Myocyte (in vitro differentiated cells): ENCODE measurements at regions not wholly inside any gene's neighbourhood (a gene's known extent, or its start where the extent isn't known, plus 50 kb on each side); places are given as distances from the start of the nearest gene placed in this dataset.

ENCODE experiments used
- DNase-seq: peaks from one replicate; pipeline ENCODE4 v3.0.0-alpha.2; 2012; ENCODE audit warnings: low read depth

DNA sequence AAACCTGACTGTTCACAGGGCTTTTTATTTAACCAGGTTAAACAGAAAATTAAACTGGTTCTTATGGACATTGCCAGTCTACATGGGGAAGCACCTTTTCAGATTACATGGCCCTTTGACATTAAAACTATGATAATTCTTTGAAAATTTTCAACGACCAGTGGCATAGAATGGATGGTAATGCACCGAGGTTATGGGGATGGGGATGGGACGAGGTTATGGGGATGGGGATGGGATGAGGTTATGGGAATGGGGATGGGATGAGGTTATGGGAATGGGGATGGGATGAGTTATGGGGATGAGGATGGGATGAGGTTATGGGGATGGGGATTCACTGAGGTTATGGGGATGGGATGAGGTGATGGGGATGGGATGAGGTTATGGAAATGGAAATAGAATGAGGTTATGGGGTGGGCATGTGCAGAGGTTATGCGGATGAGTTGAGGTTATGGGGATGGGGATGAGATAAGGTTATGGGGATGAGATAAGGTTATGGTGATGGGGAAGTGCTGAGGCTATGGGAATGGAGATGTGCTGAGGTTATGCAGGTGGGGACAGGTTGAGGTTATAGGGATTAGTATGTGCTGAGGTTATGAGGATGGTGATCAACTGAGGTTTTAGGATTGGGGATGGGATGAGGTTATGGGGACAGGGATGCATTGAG, 541.9 kb downstream of the CDH26 start:
- DNase-seq = no peak

DNA sequence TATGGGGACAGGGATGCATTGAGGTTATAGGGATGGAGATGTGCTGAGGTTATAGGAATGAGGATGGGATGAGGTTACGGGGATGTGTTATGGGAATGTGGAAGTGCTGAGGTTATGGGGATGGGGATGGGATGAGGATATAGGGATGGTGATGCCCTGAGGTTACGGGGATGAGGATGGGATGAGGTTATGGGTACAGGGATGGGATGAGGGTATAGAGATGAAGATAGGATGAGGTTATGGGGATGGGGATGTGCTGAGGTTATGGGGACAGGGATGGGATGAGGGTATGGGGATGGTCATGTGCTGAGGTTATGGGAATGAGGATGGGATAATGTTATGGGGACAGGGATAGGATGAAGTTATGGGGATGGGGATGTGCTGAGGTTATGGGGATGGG, 542.8 kb downstream of the CDH26 start:
- DNase-seq = no peak

GRCh38 chr20:60502881-60503280, 544.7 kb downstream of the CDH26 start:
- DNase-seq = no peak

- no peak for DNase-seq
Observed at GRCh38 chr20:60505423-60505822, 547.2 kb downstream of the CDH26 start.

- no peak for DNase-seq
Observed at GRCh38 chr20:60506061-60506460, 547.8 kb downstream of the CDH26 start.

GRCh38 chr20:60507087-60507694, 549.0 kb downstream of the CDH26 start:
- no peak for DNase-seq

DNA sequence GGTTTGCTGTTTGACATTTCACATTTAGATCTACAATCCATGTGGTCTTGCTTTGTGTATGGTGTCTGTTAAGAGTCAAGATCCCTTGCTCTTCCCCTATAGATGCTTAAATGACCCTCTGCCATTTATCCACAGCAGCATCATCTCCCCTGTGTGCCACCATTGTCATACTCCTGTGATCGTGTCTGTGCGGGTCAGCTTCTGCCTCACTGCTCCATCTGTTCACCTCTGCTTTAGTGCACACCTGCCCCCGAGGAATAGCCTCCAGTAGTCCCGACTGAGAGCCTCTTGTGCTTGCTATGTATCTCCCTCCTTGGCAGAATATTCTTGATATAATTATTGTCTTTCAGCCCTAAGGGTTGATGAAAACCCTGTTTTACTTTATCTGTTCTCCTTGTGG, 551.2 kb downstream of the CDH26 start:
- no peak for DNase-seq

DNA sequence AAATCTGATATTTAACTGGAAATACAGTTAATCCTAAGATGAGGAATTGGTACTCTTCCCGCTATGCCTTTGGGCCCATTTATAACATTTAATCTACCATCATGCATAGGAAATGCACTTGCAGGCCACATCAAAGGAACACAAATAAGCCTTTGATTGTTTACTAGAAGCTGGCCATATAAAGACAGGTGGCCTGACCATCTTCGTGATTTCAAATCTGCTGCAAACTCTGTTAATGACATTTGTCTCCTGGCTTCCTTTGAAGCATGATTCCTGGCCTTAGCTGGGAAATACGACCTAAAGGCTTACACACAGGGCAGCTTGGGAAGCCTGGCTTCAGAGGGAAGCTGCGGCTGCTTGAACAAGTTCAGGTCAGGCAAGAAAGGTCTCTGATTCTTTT, 552.1 kb downstream of the CDH26 start:
- no peak for DNase-seq

GRCh38 chr20:60512443-60512842, 554.2 kb downstream of the CDH26 start:
- no peak for DNase-seq

DNA sequence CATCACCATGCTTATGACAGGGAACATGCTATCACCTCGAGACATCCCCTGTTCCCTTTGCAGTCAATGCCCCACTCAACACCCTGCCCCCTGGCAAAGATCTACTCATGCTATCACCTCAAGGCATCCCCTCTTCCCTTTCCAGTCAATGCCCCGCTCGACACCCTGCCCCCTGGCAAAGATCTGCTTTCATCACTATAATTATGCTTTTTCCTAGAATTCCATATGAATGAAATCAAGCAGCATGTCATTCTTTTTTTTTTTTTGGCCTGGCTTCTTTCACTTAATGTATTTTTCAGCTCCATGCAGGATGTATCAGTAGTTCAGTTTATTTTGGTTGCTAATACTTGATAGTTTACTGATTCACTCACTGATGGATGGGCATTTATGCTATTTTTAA, 554.9 kb downstream of the CDH26 start:
- no peak for DNase-seq

GRCh38 chr20:60516442-60516841, 558.2 kb downstream of the CDH26 start:
- DNase-seq = no peak

DNA sequence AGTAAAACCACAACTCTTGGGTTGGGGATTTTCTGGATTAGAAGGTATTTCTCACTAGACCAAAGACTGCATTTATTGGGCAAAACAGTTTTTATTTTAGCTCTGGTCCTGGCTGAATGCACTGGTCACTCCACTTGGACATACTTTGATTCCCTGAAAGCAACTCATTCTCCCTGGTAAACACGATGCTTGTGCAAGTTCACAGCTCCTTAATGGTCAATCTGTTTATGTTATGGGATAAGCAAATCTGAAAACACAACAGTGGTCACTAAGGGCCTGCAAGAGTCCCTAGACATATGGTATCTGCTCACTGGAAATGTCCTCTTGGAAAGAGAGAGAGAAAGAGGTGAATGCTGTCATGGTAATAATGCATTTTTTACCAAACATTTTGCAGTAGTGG, 559.8 kb downstream of the CDH26 start:
- DNase-seq = no peak

GRCh38 chr20:60525397-60525796, 567.2 kb downstream of the CDH26 start:
- no peak for DNase-seq

- DNase-seq = no peak
Observed at GRCh38 chr20:60527656-60528055, 569.4 kb downstream of the CDH26 start.

GRCh38 chr20:60528141-60528540, 569.9 kb downstream of the CDH26 start:
- no peak for DNase-seq

DNA sequence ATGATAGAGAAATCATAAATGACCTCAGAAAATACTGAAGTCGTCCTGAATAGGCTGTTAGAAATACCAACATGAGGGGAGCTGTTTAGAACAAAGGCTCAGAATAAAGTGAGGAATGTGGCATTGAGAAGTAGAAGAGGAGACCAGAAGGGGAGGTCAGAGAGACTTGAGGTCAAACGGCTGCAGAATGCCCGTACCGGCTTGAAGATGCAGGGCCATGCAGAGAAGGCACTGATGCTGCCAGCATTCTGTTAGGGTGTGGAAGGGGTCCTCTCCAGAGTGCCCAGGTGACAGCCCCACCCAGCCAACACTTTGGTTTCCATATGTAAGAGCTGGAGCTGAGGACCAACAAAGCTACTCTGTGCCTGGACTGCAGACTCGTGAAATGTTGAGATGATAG, 570.9 kb downstream of the CDH26 start:
- no peak for DNase-seq

- DNase-seq = no peak
Observed at GRCh38 chr20:60535211-60535610, 577.0 kb downstream of the CDH26 start.

DNA sequence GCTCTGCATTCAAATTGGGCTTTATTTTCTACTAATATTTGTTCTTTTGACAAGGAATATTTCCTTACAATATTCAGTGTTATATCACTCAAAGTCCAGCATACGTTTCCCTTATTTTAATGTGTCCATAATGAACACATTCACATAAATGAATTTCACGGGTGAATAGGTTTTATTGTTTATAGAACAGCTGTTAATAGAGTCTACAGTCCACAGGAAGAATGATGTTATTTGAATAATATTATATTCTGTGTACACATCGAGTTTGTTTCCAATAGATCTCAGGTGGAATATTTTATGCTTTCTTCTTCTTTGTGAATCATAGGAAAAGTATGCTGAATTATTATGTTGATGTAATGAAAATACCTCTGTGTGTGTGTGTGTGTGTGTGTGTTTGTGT, 582.4 kb downstream of the CDH26 start:
- no peak for DNase-seq

DNA sequence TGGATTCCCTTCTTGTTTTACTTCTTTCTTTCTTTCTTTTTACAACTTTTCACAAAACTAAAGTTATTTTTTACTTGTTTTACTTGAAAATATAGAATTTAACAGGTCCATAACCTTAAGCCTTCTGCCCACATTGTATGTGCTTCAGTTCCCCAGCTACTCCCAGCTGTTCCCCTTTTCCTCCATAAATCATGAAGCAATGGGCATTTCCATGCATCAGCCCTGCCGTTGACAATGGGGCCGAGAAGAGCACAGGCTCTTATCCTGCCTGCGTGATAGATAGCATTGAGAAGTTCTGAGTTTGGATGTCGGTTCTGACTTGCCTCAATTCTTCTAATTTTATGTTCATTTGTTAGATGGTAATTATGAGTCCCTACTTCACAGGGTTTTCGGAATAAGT, 583.8 kb downstream of the CDH26 start:
- no peak for DNase-seq

DNA sequence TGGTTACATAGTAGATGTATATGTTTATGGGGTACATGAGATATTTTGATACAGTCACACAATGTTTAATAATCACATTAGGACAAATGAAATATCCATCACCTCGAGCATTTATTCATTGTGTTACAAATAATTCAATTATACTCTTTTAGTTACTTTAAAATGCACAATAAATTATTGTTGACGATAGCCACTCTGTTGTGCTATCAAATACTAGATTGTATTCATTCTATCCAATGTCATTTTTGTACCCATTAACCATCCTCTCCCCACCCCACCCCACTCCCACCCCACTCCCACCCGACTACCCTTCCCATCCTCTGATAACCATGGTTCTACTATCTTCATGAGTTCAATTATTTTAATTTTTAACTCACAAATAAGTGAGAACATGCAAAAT, 585.4 kb downstream of the CDH26 start:
- DNase-seq = no peak

DNA sequence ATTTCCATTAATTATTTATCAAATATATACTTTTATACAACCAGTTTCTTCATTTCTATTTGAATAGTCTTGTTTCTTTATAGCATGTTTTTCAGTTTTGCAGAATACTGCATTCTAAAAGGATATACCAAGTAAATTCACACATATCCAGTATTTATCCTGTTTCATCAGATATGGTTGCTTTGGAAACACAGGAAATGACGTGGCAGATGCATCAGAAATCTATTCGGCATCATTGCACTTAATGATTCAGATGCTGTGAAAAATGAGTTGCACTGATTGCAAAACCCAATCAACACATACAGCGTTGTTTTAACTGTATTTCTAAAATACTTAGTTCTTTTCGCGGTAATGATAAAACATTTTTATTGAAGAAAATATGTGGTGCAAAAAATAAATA, 594.9 kb downstream of the CDH26 start:
- DNase-seq = no peak

DNA sequence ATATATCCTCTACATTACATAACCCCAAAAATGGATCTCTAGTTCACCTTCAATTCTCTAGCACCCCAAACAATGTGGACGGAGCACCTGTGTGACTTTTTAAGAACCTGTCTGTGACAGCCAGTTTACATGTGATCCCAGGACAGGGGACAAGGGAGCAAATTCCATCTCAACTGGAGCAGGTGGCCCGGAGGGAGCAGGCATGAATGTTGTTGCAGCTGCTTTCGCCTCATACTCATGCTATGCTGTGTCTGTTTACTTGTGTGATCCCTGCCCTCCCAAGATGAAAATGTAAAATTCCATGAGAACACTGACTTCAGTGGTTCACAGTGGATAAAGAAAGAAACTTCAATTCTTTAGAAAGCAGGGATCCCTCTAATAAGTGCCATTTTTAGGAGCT, 600.3 kb downstream of the CDH26 start:
- no peak for DNase-seq

GRCh38 chr20:60559462-60559861, 601.2 kb downstream of the CDH26 start:
- no peak for DNase-seq

DNA sequence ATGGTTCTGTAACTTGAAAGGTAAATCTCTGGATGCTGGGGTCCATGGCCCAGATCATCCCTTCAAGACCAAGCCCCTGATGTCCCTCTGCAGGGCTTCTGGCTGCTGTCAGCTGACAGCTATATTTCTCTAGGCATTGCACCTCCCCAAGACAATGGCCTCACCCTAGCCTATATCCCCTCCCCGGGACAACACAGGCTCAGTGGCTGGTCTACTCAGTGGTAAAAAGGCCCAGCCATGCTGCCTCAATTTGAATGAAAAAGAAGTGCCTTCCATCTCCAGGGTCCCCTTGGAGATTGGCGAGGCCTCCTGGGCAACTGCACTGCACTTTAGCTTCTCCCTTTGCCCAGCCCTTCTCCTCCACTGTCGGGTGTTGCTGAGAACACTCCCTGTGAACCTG, 602.8 kb downstream of the CDH26 start:
- no peak for DNase-seq
